Mammary epithelial cell (primary cell): ENCODE measurements at regions not wholly inside any gene's neighbourhood (a gene's known extent, or its start where the extent isn't known, plus 50 kb on each side); places are given as distances from the start of the nearest gene placed in this dataset.

Experiments used
- CTCF ChIP-seq, 2 donors: IDR thresholded peaks in 1 of 2; conservative IDR thresholded peaks in 1 of 2; 2 replicates each; pipeline ENCODE4 v1.5.1; 2011 to 2012; ENCODE audit warnings: inconsistent platforms in 2 of 2, low read length in 2 of 2, mild to moderate bottlenecking in 2 of 2, control low read depth in 1 of 2, low read depth in 1 of 2; ENCODE audit not compliant: insufficient read depth in 1 of 2; ENCODE audit errors: extremely low read depth in 1 of 2
- EZH2 ChIP-seq: IDR thresholded peaks from 2 replicates; pipeline ENCODE4 v1.6.1; 2012; ENCODE audit warnings: low read length, inconsistent platforms, borderline replicate concordance

GRCh38 chr2:187875261-187876141 lies 321.3 kb upstream of the TFPI start:
- no peak for TF ChIP-seq CTCF (conservative IDR thresholded peaks at IDR 0.05 in 1 of 2, IDR thresholded peaks at IDR 0.05 in 1 of 2; ENCODE audit: extremely low read depth in 1 of 2, insufficient read depth in 1 of 2, low read depth in 1 of 2, low read length in 2 of 2)
- TF ChIP-seq EZH2 = no peak
